NCI-H187 (cell line): ENCODE measurements at regions not wholly inside any gene's neighbourhood (a gene's known extent, or its start where the extent isn't known, plus 50 kb on each side); places are given as distances from the start of the nearest gene placed in this dataset.
"Not testable (repeated sequence)": the region's sequence is repeated elsewhere in the genome, so short reads cannot be mapped to it uniquely, and the experiment has no call there.

ENCODE experiments used
- DNase-seq, 2 experiments: peaks; one replicate each; lab custom pipeline; 2025; lab: John Stamatoyannopoulos, UW

- DNase-seq: no peak
These were observed 70.6 kb downstream of the SMPDL3A start for GRCh38 chr6:122859676-122860075.

DNA sequence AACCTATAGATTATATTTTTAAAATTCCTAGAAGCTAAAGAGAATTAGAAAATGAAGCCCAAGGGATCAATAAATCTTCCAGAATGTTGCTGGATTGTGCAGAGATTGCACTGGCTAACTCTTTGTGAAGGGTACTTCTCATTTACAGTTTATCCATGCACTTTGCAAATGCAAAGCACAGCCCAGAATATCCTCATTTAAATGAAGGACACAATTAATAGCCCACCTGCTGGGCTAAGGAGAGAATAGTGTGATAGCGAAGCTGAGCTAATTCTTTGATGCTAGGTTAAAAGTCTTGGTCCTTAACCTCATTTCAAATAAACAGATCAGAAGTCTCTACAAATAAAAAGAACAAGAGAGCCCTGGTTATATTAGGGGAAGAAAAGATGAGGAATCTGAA, 72.5 kb downstream of the SMPDL3A start:
- DNase-seq: no peak

GRCh38 chr6:122868137-122868536, 79.1 kb downstream of the SMPDL3A start:
- DNase-seq: no peak

- DNase-seq: peak in 1 of 2 experiments; percentile 18
These were observed 80.5 kb downstream of the SMPDL3A start for GRCh38 chr6:122869437-122870024.

GRCh38 chr6:122871079-122871478, 82.0 kb downstream of the SMPDL3A start:
- no peak for DNase-seq

DNA sequence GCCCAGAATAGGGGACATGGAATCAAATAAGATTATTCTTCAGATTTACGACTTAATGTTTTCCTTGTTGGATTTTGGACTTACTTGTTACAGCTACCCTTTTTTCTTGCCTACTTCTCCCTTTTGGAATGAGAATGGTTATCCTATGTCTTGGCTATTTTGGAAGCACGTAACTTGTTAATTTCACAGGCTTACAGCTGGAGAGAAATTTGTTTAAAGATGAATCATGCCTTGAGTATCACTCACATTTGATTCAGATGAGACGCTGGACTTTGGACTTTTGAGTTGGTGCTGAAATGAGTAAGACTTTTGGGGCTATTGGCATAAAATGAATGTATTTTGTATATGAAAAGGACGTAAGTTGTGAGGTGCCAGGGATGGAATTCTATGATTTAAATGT, 83.3 kb downstream of the SMPDL3A start:
- DNase-seq: no peak

- DNase-seq: no peak
These were observed 88.2 kb downstream of the SMPDL3A start for GRCh38 chr6:122877302-122877701.

GRCh38 chr6:122878796-122879195, 89.7 kb downstream of the SMPDL3A start:
- no peak for DNase-seq

DNA sequence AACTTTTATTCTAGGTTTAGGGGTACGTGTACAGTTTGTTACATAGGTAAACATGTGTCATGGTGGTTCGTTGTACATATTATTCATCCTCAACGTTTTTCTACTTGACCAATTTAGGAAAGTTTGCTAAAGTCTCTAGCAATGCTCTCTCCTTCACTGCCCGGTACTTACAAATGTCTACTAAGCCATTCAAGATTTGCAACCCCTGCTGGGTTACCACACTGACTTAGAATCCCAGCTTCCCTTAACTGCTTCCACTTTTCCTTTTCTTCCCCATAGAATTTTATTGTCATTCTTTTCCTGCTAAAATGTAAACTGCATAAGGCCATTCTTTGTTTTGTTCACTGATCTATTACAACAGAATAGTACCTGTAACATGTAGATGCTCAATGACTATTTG, 97.4 kb downstream of the SMPDL3A start:
- DNase-seq: no peak

GRCh38 chr6:122887941-122888340, 98.9 kb downstream of the SMPDL3A start:
- DNase-seq: no peak

- DNase-seq: not testable (repeated sequence)
These were observed 99.6 kb downstream of the SMPDL3A start for GRCh38 chr6:122888680-122889079.

- DNase-seq: no peak
These were observed 101.2 kb downstream of the SMPDL3A start for GRCh38 chr6:122890250-122890649.

DNA sequence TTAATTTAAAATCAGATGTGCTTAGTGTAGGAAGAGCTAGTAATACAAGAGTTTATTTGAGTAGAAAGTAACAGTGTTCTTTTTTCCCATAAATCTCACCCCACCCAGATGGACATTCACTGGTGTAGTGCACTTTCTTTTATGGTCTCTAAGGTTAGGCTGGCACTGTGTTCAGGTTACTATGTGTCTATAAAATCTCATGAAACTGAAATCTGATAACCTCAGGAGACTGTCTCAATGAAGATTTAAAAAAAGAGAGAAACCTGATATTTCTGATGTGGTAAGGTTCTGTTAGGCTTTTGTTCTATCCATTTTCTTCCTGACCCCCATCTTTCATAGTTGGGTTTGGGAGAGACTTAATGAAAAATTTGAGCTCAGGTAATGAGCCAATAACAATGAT, 101.2 kb upstream of the CLVS2 start:
- no peak for DNase-seq

DNA sequence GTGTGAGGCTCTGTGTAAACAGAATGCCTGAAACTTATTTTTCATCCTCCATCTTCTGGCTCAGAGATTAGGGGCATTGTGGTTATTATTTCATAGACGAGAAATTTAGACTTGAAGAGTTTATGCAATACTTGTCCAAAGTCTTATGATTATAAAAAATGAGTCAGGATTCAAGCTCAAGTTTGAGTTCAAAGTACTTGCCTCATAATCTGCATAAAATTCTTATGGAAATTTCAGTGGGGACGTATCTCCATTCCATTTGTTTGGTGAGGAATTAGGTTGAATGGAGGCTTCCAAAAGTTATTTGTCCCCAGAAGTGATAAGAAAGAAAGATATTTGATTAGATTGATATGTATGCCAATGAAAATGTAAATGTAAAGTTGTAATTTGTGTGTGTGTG, 93.7 kb upstream of the CLVS2 start:
- no peak for DNase-seq

- no peak for DNase-seq
These were observed 92.6 kb upstream of the CLVS2 start for GRCh38 chr6:122903266-122903915.

DNA sequence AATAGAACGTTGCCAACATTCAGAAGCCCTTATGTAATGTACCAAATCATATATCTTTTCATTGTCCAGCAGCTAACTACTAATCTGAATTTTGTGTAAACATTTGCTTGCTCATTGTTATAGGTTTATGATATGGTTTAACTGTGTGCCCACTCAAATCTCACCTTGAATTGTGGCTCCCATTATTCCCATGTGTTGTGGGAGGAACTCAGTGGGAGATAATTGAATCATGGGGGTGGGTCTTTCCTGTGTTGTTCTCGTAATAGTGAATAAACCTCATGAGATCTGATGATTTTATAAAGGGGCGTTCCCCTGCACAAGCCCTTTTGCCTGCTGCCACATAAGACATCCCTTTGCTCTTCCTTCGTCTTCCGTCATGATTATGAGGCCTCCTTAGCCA, 91.9 kb upstream of the CLVS2 start:
- no peak for DNase-seq

- no peak for DNase-seq
These were observed 82.5 kb upstream of the CLVS2 start for GRCh38 chr6:122913558-122913957.

DNA sequence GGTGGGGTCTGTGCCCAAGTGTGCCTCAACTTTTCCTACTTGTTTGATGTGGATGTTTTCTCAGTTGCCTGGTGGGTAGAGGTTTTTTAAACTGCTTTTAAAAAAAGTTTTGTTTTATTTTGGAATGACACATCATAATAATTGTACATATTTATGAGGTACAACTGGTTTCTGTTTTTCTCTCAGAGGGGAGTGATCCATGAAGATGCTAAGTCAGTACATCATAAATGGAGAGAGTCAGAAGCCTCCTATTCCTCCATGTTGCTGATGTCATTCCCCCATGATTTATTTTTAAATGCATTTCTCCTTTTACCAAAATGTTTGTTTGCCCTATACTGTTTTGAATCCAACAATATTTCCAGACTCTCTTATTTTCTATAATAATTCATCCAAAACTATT, 77.3 kb upstream of the CLVS2 start:
- no peak for DNase-seq

DNA sequence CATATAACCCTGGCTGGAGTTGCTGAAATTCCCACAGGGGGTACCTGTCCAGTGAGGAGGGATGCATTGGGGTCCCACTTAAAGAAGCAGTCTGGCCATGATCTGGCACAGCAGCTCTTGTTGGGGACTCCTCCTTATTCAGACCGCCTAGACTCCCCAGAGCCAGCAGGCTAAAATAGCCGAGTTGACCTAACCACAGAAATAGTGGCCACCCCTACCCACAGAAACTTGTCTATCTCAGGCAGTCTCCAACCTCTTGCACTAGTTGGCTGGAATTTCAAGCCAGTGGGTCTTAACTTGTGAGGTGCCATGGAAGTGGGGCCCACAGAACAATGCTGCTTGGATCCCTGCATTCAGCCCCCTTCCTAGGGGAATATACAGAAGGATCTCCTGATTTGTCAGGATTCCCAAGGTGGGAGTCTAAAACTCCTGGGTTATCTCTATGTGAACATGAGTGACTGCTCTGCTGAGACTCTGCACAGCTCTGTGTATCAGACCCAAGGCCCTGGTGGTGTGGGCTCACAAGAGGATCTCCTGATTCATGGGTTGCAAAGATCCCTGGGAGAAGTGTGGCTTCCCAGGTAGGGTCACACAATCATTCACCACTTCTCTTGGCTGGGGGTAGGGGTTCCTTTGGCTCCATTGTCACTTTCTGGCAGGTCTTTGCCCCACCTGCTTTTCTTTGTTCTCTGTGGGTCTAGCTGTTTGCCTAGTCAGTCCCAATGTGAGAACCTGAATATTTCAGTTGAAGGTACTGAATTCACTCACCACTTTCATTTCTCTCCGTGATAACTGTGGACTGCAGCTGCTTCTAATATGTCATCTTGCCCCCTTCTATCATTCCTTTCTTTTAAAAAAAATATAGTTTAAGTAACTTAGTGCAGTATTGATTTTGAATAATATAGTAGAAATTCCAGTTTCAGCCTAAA, 65.5 kb upstream of the CLVS2 start:
- DNase-seq: no peak

DNA sequence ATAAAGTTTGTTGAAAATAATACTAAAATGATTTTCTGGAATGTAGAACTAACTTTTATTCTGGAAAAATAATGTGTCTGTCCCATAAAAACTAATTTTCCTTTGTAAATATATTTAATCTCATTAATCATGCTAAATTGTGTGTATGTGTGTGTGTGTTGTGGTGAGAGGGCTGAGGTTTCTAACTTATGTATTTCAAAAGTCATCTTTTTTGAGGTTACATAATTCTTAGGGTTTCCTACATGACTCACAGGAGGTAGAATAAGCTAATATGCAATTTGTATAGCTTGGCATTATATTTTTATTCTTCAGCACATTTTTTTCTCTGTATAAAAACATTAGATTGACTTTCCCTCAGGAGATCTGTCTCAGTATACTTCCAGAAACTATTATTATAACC, 64.1 kb upstream of the CLVS2 start:
- DNase-seq: no peak

- DNase-seq: not testable (repeated sequence)
These were observed 51.1 kb upstream of the CLVS2 start for GRCh38 chr6:122944936-122945335.
